ENCODE measurements at regions not wholly inside any gene's neighbourhood (a gene's known extent, or its start where the extent isn't known, plus 50 kb on each side); places are given as distances from the start of the nearest gene placed in this dataset.

- 62% methylated on average over 2 of the region's 2 CpGs for WGBS
- ATAC-seq (no peak), DNase-seq (no peak)
- no peak overlapping the region for H3K27ac ChIP-seq (ENCODE audit: low read length)
- intact Hi-C loops (cut with DNase I) = no loop called here
- no peaks in the 10 kb centered on the region for H3K27me3 ChIP-seq (ENCODE audit: control insufficient read depth, insufficient read depth)
- no peaks in the 10 kb centered on the region for H3K9me3 ChIP-seq (ENCODE audit: control insufficient read depth, low read length)
- no peaks in the 10 kb centered on the region for H3K4me1 ChIP-seq (ENCODE audit: control insufficient read depth, insufficient read depth, low read length)
- H3K4me3 ChIP-seq (ENCODE audit: low read length) = no peak overlapping the region
Measured at GRCh38 chr6:84517741-84518530, 246.5 kb downstream of the TBX18 start.

- Histone ChIP-seq H3K4me1 (ENCODE audit: control insufficient read depth, insufficient read depth, low read length) (no peaks in the 10 kb centered on the region), H3K9me3 (ENCODE audit: control insufficient read depth, low read length) (no peaks in the 10 kb centered on the region), H3K27ac (ENCODE audit: low read length) (no peak overlapping the region), H3K27me3 (ENCODE audit: control insufficient read depth, insufficient read depth) (no peaks in the 10 kb centered on the region), H3K4me3 (ENCODE audit: low read length) (no peak overlapping the region)
- DNase-seq (no peak), ATAC-seq (no peak)
- intact Hi-C loops (cut with DNase I) = no loop called here
- WGBS = 80% methylated on average over 2 of the region's 2 CpGs
Measured at GRCh38 chr6:84516154-84516553, 248.2 kb downstream of the TBX18 start.

GRCh38 chr6:84515067-84515466 is 249.3 kb downstream of the TBX18 start:
- DNase-seq = no peak
- Histone ChIP-seq H3K27me3 (ENCODE audit: control insufficient read depth, insufficient read depth) (no peaks in the 10 kb centered on the region), H3K4me1 (ENCODE audit: control insufficient read depth, insufficient read depth, low read length) (no peaks in the 10 kb centered on the region), H3K4me3 (ENCODE audit: low read length) (no peak overlapping the region), H3K27ac (ENCODE audit: low read length) (no peak overlapping the region), H3K9me3 (ENCODE audit: control insufficient read depth, low read length) (no peaks in the 10 kb centered on the region)
- intact Hi-C loops (cut with DNase I) = no loop called here
- no peak for ATAC-seq
- 60% methylated on average over 6 of the region's 6 CpGs for WGBS

- ATAC-seq (no peak), DNase-seq (no peak)
- 65% methylated on average over 5 of the region's 5 CpGs for WGBS
- H3K27ac ChIP-seq (ENCODE audit: low read length) = no peak overlapping the region
- H3K4me1 ChIP-seq (ENCODE audit: control insufficient read depth, insufficient read depth, low read length) = no peaks in the 10 kb centered on the region
- H3K27me3 ChIP-seq (ENCODE audit: control insufficient read depth, insufficient read depth) = no peaks in the 10 kb centered on the region
- no peaks in the 10 kb centered on the region for H3K9me3 ChIP-seq (ENCODE audit: control insufficient read depth, low read length)
- no peak overlapping the region for H3K4me3 ChIP-seq (ENCODE audit: low read length)
- intact Hi-C loops (cut with DNase I) = no loop called here
Measured at GRCh38 chr6:84514089-84514971, 250.1 kb downstream of the TBX18 start.

- Histone ChIP-seq H3K27ac (ENCODE audit: low read length) (no peak overlapping the region), H3K9me3 (ENCODE audit: control insufficient read depth, low read length) (no peaks in the 10 kb centered on the region), H3K4me1 (ENCODE audit: control insufficient read depth, insufficient read depth, low read length) (no peaks in the 10 kb centered on the region), H3K27me3 (ENCODE audit: control insufficient read depth, insufficient read depth) (no peaks in the 10 kb centered on the region), H3K4me3 (ENCODE audit: low read length) (no peak overlapping the region)
- ATAC-seq = no peak
- no peak for DNase-seq
- WGBS = 68% methylated on average over 2 of the region's 2 CpGs
- intact Hi-C loops (cut with DNase I) = no loop called here
Measured at GRCh38 chr6:84512391-84512790, 252.0 kb downstream of the TBX18 start.

GRCh38 chr6:84511929-84512328 is 252.5 kb downstream of the TBX18 start:
- intact Hi-C loops (cut with DNase I) = no loop called here
- Histone ChIP-seq H3K9me3 (ENCODE audit: control insufficient read depth, low read length) (no peaks in the 10 kb centered on the region), H3K27ac (ENCODE audit: low read length) (no peak overlapping the region), H3K4me1 (ENCODE audit: control insufficient read depth, insufficient read depth, low read length) (no peaks in the 10 kb centered on the region), H3K27me3 (ENCODE audit: control insufficient read depth, insufficient read depth) (no peaks in the 10 kb centered on the region), H3K4me3 (ENCODE audit: low read length) (no peak overlapping the region)
- DNase-seq (no peak), ATAC-seq (no peak)
- 85% methylated on average over 3 of the region's 3 CpGs for WGBS

GRCh38 chr6:84508981-84509380 is 255.4 kb downstream of the TBX18 start:
- H3K4me1 ChIP-seq (ENCODE audit: control insufficient read depth, insufficient read depth, low read length) = no peaks in the 10 kb centered on the region

GRCh38 chr6:84508334-84508733 is 256.1 kb downstream of the TBX18 start:
- Histone ChIP-seq H3K4me1 (ENCODE audit: control insufficient read depth, insufficient read depth, low read length) (no peaks in the 10 kb centered on the region), H3K27ac (ENCODE audit: low read length) (no peak overlapping the region), H3K9me3 (ENCODE audit: control insufficient read depth, low read length) (no peaks in the 10 kb centered on the region), H3K27me3 (ENCODE audit: control insufficient read depth, insufficient read depth) (no peaks in the 10 kb centered on the region), H3K4me3 (ENCODE audit: low read length) (no peak overlapping the region)
- ATAC-seq (no peak), DNase-seq (no peak)
- intact Hi-C loops (cut with DNase I) = no loop called here

More at GRCh38 chr6:84508981-84509380, 255.4 kb downstream of the TBX18 start:
- Histone ChIP-seq H3K9me3 (ENCODE audit: control insufficient read depth, low read length) (no peaks in the 10 kb centered on the region), H3K27ac (ENCODE audit: low read length) (no peak overlapping the region), H3K27me3 (ENCODE audit: control insufficient read depth, insufficient read depth) (no peaks in the 10 kb centered on the region), H3K4me3 (ENCODE audit: low read length) (no peak overlapping the region)
- intact Hi-C loops (cut with DNase I) = no loop called here
- ATAC-seq = no peak
- DNase-seq = no peak

GRCh38 chr6:84504025-84504424 is 260.4 kb downstream of the TBX18 start:
- Histone ChIP-seq H3K27me3 (ENCODE audit: control insufficient read depth, insufficient read depth) (no peaks in the 10 kb centered on the region), H3K27ac (ENCODE audit: low read length) (no peak overlapping the region), H3K9me3 (ENCODE audit: control insufficient read depth, low read length) (no peaks in the 10 kb centered on the region), H3K4me3 (ENCODE audit: low read length) (no peak overlapping the region), H3K4me1 (ENCODE audit: control insufficient read depth, insufficient read depth, low read length) (no peaks in the 10 kb centered on the region)
- WGBS = 84% methylated on average over 2 of the region's 2 CpGs
- DNase-seq (no peak), ATAC-seq (no peak)
- intact Hi-C loops (cut with DNase I) = no loop called here

GRCh38 chr6:84501315-84501714 is 263.1 kb downstream of the TBX18 start:
- no peaks in the 10 kb centered on the region for H3K9me3 ChIP-seq (ENCODE audit: control insufficient read depth, low read length)
- intact Hi-C loops (cut with DNase I) = no loop called here
- H3K27me3 ChIP-seq (ENCODE audit: control insufficient read depth, insufficient read depth) = no peaks in the 10 kb centered on the region
- no peak overlapping the region for H3K4me3 ChIP-seq (ENCODE audit: low read length)
- no peak for DNase-seq
- WGBS = 79% methylated on average over 3 of the region's 3 CpGs
- ATAC-seq = no peak
- H3K4me1 ChIP-seq (ENCODE audit: control insufficient read depth, insufficient read depth, low read length) = no peaks in the 10 kb centered on the region
- H3K27ac ChIP-seq (ENCODE audit: low read length) = no peak overlapping the region

- ATAC-seq (no peak), DNase-seq (no peak)
- Histone ChIP-seq H3K4me1 (ENCODE audit: control insufficient read depth, insufficient read depth, low read length) (no peaks in the 10 kb centered on the region), H3K9me3 (ENCODE audit: control insufficient read depth, low read length) (no peaks in the 10 kb centered on the region), H3K4me3 (ENCODE audit: low read length) (no peak overlapping the region), H3K27me3 (ENCODE audit: control insufficient read depth, insufficient read depth) (no peaks in the 10 kb centered on the region), H3K27ac (ENCODE audit: low read length) (no peak overlapping the region)
- intact Hi-C loops (cut with DNase I) = no loop called here
- WGBS = 63% methylated on average over 3 of the region's 3 CpGs
Measured at GRCh38 chr6:84500726-84501125, 263.7 kb downstream of the TBX18 start.
